Activated CD8-positive, alpha-beta T cell treated with anti-CD3 and anti-CD28 coated beads for 36 hours (primary cell): ENCODE measurements at regions not wholly inside any gene's neighbourhood (a gene's known extent, or its start where the extent isn't known, plus 50 kb on each side); places are given as distances from the start of the nearest gene placed in this dataset.
A peak's percentile ranks its signal among the peaks of the same experiment; 100 is the strongest.

ENCODE experiments used
- ATAC-seq: fragments of 200-7000 bp; cut with Tn5 transposase; one replicate; pipeline ENCODE4 v1.10.0; 2021; ENCODE audit warnings: mild to moderate bottlenecking, moderate library complexity
- CTCF ChIA-PET: fragments of 350-600 bp; sonication (Branson Sonifier 250); formaldehyde crosslinking; loops from one replicate; lab custom pipeline; 2021; ENCODE audit warnings: antibody characterized with exemption; lab: Charles Lee
- POLR2A ChIA-PET: fragments of 350-600 bp; sonication (Branson Sonifier 250); formaldehyde crosslinking; loops from one replicate; lab custom pipeline; 2021; ENCODE audit warnings: antibody characterized with exemption; lab: Charles Lee
- DNase-seq: peaks from one replicate; pipeline ENCODE4 v3.0.0-alpha.2; 2020
- H3K27ac Mint-ChIP-seq: one replicate; pipeline ENCODE4 v1.8.0; 2021; ENCODE audit warnings: mild to moderate bottlenecking, mixed read lengths
- H3K27me3 Mint-ChIP-seq: one replicate; pipeline ENCODE4 v1.8.0; 2021; ENCODE audit warnings: mixed read lengths
- H3K36me3 Mint-ChIP-seq: one replicate; pipeline ENCODE4 v1.8.0; 2021; ENCODE audit warnings: low read depth, mixed read lengths
- H3K4me1 Mint-ChIP-seq: one replicate; pipeline ENCODE4 v1.8.0; 2021; ENCODE audit warnings: low read depth, mixed read lengths
- H3K4me3 Mint-ChIP-seq: one replicate; pipeline ENCODE4 v1.8.0; 2021; ENCODE audit warnings: mild to moderate bottlenecking, moderate library complexity, mixed read lengths
- H3K9me3 Mint-ChIP-seq: one replicate; pipeline ENCODE4 v1.8.0; 2021; ENCODE audit warnings: mixed read lengths
- intact Hi-C: fragments of 100-400 bp; cut with micrococcal nuclease; formaldehyde crosslinking; loops from one replicate; pipeline ENCODE4 v1.10.0; 2022
- TF ChIP-seq, protein P1 (sequence below): fragments of 200-600 bp; IDR thresholded peaks from one replicate; pipeline ENCODE4 v1.8.0; 2022; ENCODE audit warnings: antibody characterized with exemption, mild to moderate bottlenecking

GRCh38 chr5:2681476-2681875 lies 70.0 kb downstream of the IRX2 start:
- no peaks in the 10 kb centered on the region for H3K36me3 Mint-ChIP-seq
- ChIA-PET POLR2A (no interaction called here), CTCF (no interaction called here)
- TF ChIP-seq, protein P1, sequence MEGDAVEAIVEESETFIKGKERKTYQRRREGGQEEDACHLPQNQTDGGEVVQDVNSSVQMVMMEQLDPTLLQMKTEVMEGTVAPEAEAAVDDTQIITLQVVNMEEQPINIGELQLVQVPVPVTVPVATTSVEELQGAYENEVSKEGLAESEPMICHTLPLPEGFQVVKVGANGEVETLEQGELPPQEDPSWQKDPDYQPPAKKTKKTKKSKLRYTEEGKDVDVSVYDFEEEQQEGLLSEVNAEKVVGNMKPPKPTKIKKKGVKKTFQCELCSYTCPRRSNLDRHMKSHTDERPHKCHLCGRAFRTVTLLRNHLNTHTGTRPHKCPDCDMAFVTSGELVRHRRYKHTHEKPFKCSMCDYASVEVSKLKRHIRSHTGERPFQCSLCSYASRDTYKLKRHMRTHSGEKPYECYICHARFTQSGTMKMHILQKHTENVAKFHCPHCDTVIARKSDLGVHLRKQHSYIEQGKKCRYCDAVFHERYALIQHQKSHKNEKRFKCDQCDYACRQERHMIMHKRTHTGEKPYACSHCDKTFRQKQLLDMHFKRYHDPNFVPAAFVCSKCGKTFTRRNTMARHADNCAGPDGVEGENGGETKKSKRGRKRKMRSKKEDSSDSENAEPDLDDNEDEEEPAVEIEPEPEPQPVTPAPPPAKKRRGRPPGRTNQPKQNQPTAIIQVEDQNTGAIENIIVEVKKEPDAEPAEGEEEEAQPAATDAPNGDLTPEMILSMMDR: peak; percentile 34
- H3K4me1 Mint-ChIP-seq: no peaks in the 10 kb centered on the region
- H3K27me3 Mint-ChIP-seq: no peaks in the 10 kb centered on the region
- no peak for DNase-seq
- intact Hi-C loops: no loop called here
- no peak overlapping the region for H3K27ac Mint-ChIP-seq
- no peaks in the 10 kb centered on the region for H3K9me3 Mint-ChIP-seq
- no peak overlapping the region for H3K4me3 Mint-ChIP-seq
- no peak for ATAC-seq

- ATAC-seq: no peak
- no peak overlapping the region for H3K4me3 Mint-ChIP-seq
- no peaks in the 10 kb centered on the region for H3K27me3 Mint-ChIP-seq
- POLR2A ChIA-PET: no interaction called here
- no peak overlapping the region for H3K27ac Mint-ChIP-seq
- intact Hi-C loops: no loop called here
- no peak for DNase-seq
- H3K4me1 Mint-ChIP-seq: no peaks in the 10 kb centered on the region
- no peaks in the 10 kb centered on the region for H3K36me3 Mint-ChIP-seq
- CTCF ChIA-PET: no interaction called here
- H3K9me3 Mint-ChIP-seq: no peaks in the 10 kb centered on the region
- TF ChIP-seq, protein P1: no peak
Observed at GRCh38 chr5:2680979-2681378, 70.5 kb downstream of the IRX2 start.

GRCh38 chr5:2677689-2678088 lies 73.8 kb downstream of the IRX2 start:
- H3K36me3 Mint-ChIP-seq: no peaks in the 10 kb centered on the region
- TF ChIP-seq, protein P1: no peak
- no peak overlapping the region for H3K4me3 Mint-ChIP-seq
- DNase-seq (no peak), ATAC-seq (no peak)
- ChIA-PET CTCF (no interaction called here), POLR2A (no interaction called here)
- no peaks in the 10 kb centered on the region for H3K4me1 Mint-ChIP-seq
- H3K27ac Mint-ChIP-seq: no peak overlapping the region
- intact Hi-C loops: no loop called here
- H3K9me3 Mint-ChIP-seq: no peaks in the 10 kb centered on the region
- no peaks in the 10 kb centered on the region for H3K27me3 Mint-ChIP-seq

DNA sequence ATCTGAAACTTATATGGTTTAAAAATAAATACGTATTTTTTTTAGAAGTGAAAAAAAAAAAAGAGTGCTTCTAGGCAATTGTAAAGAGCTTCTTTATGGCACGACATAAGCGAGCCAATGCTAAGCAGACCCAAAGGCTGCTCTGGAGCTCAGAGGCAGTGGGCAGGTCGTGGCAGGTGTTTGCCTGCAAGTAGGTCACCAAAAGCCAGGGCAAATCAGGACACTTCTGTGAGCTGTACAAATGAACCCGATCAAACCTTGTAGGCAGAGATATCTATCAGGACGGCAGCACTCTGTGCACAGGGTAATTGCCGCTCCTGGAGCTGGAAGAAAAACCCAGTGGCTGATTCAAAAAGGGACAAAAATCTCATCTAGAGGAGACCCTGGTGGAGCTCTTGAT lies 75.9 kb downstream of the IRX2 start:
- no peaks in the 10 kb centered on the region for H3K4me1 Mint-ChIP-seq
- intact Hi-C loops: no loop called here
- no peaks in the 10 kb centered on the region for H3K27me3 Mint-ChIP-seq
- TF ChIP-seq, protein P1: no peak
- ATAC-seq (no peak), DNase-seq (no peak)
- POLR2A ChIA-PET: no interaction called here
- H3K4me3 Mint-ChIP-seq: no peak overlapping the region
- no peak overlapping the region for H3K27ac Mint-ChIP-seq
- CTCF ChIA-PET: interaction anchor here (0.6 kb wide), 1 partner anchor 1457 kb away, joined by 3 read pairs; no protein-coding TSS in a partner anchor
- H3K9me3 Mint-ChIP-seq: no peaks in the 10 kb centered on the region
- H3K36me3 Mint-ChIP-seq: no peaks in the 10 kb centered on the region

- Mint-ChIP-seq H3K4me3 (no peak overlapping the region), H3K36me3 (no peaks in the 10 kb centered on the region), H3K9me3 (no peaks in the 10 kb centered on the region), H3K4me1 (no peaks in the 10 kb centered on the region), H3K27me3 (no peaks in the 10 kb centered on the region), H3K27ac (no peak overlapping the region)
- ChIA-PET POLR2A (no interaction called here), CTCF (no interaction called here)
- ATAC-seq (no peak), DNase-seq (no peak)
- TF ChIP-seq, protein P1: no peak
- intact Hi-C loops: no loop called here
Observed at GRCh38 chr5:2674456-2674855, 77.0 kb downstream of the IRX2 start.
